GM19328 (cell line): ENCODE measurements at regions not wholly inside any gene's neighbourhood (a gene's known extent, or its start where the extent isn't known, plus 50 kb on each side); places are given as distances from the start of the nearest gene placed in this dataset.
"Not testable (repeated sequence)": the region's sequence is repeated elsewhere in the genome, so short reads cannot be mapped to it uniquely, and the experiment has no call there.

Source experiments
- ATAC-seq: cut with Tn5 transposase; IDR thresholded peaks from one replicate; pipeline ENCODE4 v1.9.1; 2021; ENCODE audit warnings: mild to moderate bottlenecking, moderate library complexity; ENCODE audit not compliant: unreplicated experiment

- ATAC-seq: no peak
Measured at GRCh38 chr2:49807689-49808088, 653.4 kb upstream of the FSHR start.

- ATAC-seq: no peak
Measured at GRCh38 chr2:49804111-49804510, 649.8 kb upstream of the FSHR start.

GRCh38 chr2:49801898-49802450 lies 647.7 kb upstream of the FSHR start:
- no peak for ATAC-seq

GRCh38 chr2:49798570-49798969 lies 644.3 kb upstream of the FSHR start:
- no peak for ATAC-seq

- no peak for ATAC-seq
Measured at GRCh38 chr2:49796266-49796665, 642.0 kb upstream of the FSHR start.

- ATAC-seq: no peak
Measured at GRCh38 chr2:49794396-49794795, 640.1 kb upstream of the FSHR start.

- ATAC-seq: no peak
Measured at GRCh38 chr2:49788300-49788699, 634.0 kb upstream of the FSHR start.

- ATAC-seq: no peak
Measured at GRCh38 chr2:49780949-49781348, 626.6 kb upstream of the FSHR start.

GRCh38 chr2:49772299-49772970 lies 618.1 kb upstream of the FSHR start:
- no peak for ATAC-seq

- ATAC-seq: no peak
Measured at GRCh38 chr2:49770919-49771318, 616.6 kb upstream of the FSHR start.

GRCh38 chr2:49767316-49767715 lies 613.0 kb upstream of the FSHR start:
- no peak for ATAC-seq

GRCh38 chr2:49755777-49756176 lies 601.5 kb upstream of the FSHR start:
- no peak for ATAC-seq

GRCh38 chr2:49754381-49754780 lies 600.1 kb upstream of the FSHR start:
- ATAC-seq: no peak

- no peak for ATAC-seq
Measured at GRCh38 chr2:49753344-49753985, 599.1 kb upstream of the FSHR start.

- no peak for ATAC-seq
Measured at GRCh38 chr2:49737606-49738005, 583.3 kb upstream of the FSHR start.

GRCh38 chr2:49732924-49733323 lies 578.6 kb upstream of the FSHR start:
- not testable (repeated sequence) for ATAC-seq

- no peak for ATAC-seq
Measured at GRCh38 chr2:49719241-49719640, 564.9 kb upstream of the FSHR start.

- no peak for ATAC-seq
Measured at GRCh38 chr2:49715597-49715996, 561.3 kb upstream of the FSHR start.

- no peak for ATAC-seq
Measured at GRCh38 chr2:49714454-49714853, 560.1 kb upstream of the FSHR start.

GRCh38 chr2:49702740-49703139 lies 548.4 kb upstream of the FSHR start:
- no peak for ATAC-seq

GRCh38 chr2:49693961-49694360 lies 539.6 kb upstream of the FSHR start:
- ATAC-seq: no peak

GRCh38 chr2:49692022-49692421 lies 537.7 kb upstream of the FSHR start:
- ATAC-seq: not testable (repeated sequence)
